ENCODE measurements at regions not wholly inside any gene's neighbourhood (a gene's known extent, or its start where the extent isn't known, plus 50 kb on each side); places are given as distances from the start of the nearest gene placed in this dataset.

GRCh38 chr11:25777343-25777742 is 554.6 kb upstream of the ANO3 start:
- TF ChIP-seq, protein P1, sequence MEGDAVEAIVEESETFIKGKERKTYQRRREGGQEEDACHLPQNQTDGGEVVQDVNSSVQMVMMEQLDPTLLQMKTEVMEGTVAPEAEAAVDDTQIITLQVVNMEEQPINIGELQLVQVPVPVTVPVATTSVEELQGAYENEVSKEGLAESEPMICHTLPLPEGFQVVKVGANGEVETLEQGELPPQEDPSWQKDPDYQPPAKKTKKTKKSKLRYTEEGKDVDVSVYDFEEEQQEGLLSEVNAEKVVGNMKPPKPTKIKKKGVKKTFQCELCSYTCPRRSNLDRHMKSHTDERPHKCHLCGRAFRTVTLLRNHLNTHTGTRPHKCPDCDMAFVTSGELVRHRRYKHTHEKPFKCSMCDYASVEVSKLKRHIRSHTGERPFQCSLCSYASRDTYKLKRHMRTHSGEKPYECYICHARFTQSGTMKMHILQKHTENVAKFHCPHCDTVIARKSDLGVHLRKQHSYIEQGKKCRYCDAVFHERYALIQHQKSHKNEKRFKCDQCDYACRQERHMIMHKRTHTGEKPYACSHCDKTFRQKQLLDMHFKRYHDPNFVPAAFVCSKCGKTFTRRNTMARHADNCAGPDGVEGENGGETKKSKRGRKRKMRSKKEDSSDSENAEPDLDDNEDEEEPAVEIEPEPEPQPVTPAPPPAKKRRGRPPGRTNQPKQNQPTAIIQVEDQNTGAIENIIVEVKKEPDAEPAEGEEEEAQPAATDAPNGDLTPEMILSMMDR (conservative IDR thresholded peaks at IDR 0.05; ENCODE audit: low read length): no peak
- TF ChIP-seq EZH2phosphoT487 (IDR thresholded peaks at IDR 0.05; ENCODE audit: borderline replicate concordance, low read depth, low read length): no peak
